ENCODE measurements at regions not wholly inside any gene's neighbourhood (a gene's known extent, or its start where the extent isn't known, plus 50 kb on each side); places are given as distances from the start of the nearest gene placed in this dataset.

DNA sequence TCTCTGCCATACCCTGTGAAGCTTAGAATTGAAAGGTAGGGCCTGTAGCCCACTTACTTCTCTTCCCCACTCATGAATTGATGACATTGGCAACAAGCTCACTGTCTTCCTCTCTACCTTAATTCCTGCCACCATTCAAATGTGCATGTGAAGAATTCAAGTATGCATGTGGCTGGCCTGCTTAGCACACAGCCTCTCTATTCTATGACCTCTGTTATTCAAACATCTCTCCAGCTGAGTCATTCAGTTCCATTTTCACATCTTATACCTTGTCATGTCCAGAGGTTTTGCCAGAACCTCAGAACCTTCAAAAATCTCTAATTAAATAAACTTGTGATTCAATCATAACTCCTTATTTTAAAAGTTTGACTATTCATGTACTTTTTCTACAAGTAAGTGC lies 114.7 kb upstream of the MAN2A1 start:
- ChIA-PET CTCF (no interaction called here), POLR2A (no interaction called here)
- Mint-ChIP-seq H3K4me1 (no peaks in the 10 kb centered on the region), H3K9me3 (ENCODE audit: low read depth) (no peaks in the 10 kb centered on the region), H3K27ac (no peak overlapping the region), H3K4me3 (no peak overlapping the region), H3K36me3 (ENCODE audit: low read depth) (no peaks in the 10 kb centered on the region), H3K27me3 (peaks cover 5% of the 10 kb centered on the region)
- DNase-seq, result no peak
- intact Hi-C loops (cut with DNase I, micrococcal nuclease), result no loop called here
- ATAC-seq, result no peak

DNA sequence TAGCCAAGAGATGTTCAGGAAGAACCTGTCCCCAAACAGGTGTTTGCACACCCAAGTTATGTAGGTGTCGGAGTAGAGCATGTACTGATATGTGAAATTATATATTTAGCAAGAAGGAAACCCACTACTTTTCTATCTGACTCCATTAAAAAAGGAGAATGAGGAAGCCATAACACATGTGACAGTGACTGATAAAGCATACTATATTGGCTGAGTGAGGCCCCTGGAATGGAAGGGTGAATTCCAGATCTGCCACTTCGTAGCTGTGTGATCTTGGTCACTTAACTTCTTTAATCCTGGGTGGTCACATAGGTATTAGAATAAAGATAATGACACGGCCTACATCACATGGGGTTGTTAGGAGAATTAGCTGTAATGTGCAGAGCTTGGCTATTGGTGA lies 116.0 kb upstream of the MAN2A1 start:
- H3K27ac Mint-ChIP-seq, result no peak overlapping the region
- peaks cover 5% of the 10 kb centered on the region for H3K27me3 Mint-ChIP-seq
- ATAC-seq (no peak), DNase-seq (no peak)
- no peaks in the 10 kb centered on the region for H3K4me1 Mint-ChIP-seq
- no peaks in the 10 kb centered on the region for H3K9me3 Mint-ChIP-seq (ENCODE audit: low read depth)
- POLR2A ChIA-PET, result no interaction called here
- CTCF ChIA-PET, result no interaction called here
- intact Hi-C loops (cut with DNase I, micrococcal nuclease), result no loop called here
- no peaks in the 10 kb centered on the region for H3K36me3 Mint-ChIP-seq (ENCODE audit: low read depth)
- H3K4me3 Mint-ChIP-seq, result no peak overlapping the region

DNA sequence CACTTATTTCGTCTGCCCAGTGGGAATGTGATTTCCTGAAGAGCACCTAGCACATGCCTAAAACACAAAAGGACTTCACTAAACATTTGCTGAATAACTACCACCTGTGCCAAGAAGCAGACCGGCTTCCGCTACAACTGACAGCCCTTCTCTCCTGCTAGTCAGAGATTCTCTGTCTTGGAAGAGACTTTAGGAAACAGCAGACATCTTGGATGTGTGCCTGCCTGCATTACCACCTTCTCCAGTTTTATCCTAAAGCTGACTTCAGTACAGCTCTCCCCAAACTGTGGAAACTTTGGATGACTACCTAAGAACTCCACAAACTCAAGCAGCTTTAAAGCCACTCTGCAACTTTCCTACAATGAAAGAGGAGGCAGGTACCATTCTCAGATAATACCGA lies 116.5 kb upstream of the MAN2A1 start:
- H3K36me3 Mint-ChIP-seq (ENCODE audit: low read depth), result no peaks in the 10 kb centered on the region
- H3K9me3 Mint-ChIP-seq (ENCODE audit: low read depth), result no peaks in the 10 kb centered on the region
- POLR2A ChIA-PET, result no interaction called here
- ATAC-seq (no peak), DNase-seq (no peak)
- intact Hi-C loops (cut with DNase I, micrococcal nuclease), result no loop called here
- no peak overlapping the region for H3K4me3 Mint-ChIP-seq
- H3K27me3 Mint-ChIP-seq, result peaks cover 3% of the 10 kb centered on the region
- H3K27ac Mint-ChIP-seq, result no peak overlapping the region
- CTCF ChIA-PET, result no interaction called here
- H3K4me1 Mint-ChIP-seq, result no peaks in the 10 kb centered on the region

DNA sequence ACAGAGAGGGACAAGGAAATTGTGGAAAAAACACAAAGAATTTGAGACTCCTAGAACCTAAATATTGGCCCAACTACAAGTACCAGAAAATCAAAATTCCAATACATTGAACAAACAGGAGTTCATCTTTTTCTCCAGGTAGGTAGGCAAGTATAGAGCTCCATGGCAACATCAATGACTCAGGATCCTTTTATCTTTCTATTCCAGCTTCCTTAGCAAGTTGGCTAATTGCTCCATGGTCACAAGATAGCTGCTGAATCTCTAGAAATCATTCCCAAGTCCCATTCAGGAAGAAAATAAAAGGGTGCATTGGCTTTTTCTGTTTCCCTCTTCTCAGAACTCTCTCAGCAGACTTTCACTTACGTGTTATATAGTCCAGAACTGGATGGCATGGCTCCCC lies 117.9 kb upstream of the MAN2A1 start:
- intact Hi-C loops (cut with DNase I, micrococcal nuclease), result no loop called here
- CTCF ChIA-PET, result no interaction called here
- no peaks in the 10 kb centered on the region for H3K36me3 Mint-ChIP-seq (ENCODE audit: low read depth)
- no peak overlapping the region for H3K4me3 Mint-ChIP-seq
- H3K4me1 Mint-ChIP-seq, result no peaks in the 10 kb centered on the region
- H3K9me3 Mint-ChIP-seq (ENCODE audit: low read depth), result no peaks in the 10 kb centered on the region
- no peak for ATAC-seq
- H3K27me3 Mint-ChIP-seq, result no peaks in the 10 kb centered on the region
- DNase-seq, result no peak
- no peak overlapping the region for H3K27ac Mint-ChIP-seq
- POLR2A ChIA-PET, result no interaction called here

DNA sequence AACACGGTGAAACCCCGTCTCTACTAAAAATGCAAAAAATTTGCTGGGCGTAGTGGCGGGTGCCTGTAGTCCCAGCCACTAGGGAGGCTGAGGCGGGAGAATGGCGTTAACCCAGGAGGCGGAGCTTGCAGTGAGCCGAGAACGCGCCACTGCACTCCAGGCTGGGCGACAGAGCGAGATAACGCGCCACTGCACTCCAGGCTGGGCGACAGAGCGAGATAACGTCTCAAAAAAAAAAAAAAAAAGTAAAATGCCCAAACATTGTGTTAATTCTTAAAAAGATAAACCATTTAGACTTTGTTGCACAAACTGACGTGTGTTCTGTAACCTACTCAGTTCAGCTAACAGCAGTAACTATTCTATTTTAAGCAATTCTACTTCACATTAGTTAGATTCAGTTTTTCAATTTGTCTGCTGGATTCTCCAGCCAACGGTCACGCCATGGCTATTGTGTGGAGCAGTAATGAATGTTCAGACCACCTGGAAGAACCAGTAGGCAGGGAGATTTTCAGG lies 119.3 kb upstream of the MAN2A1 start:
- Mint-ChIP-seq H3K9me3 (ENCODE audit: low read depth) (no peaks in the 10 kb centered on the region), H3K4me3 (no peak overlapping the region), H3K27ac (no peak overlapping the region), H3K4me1 (no peaks in the 10 kb centered on the region), H3K27me3 (no peaks in the 10 kb centered on the region), H3K36me3 (ENCODE audit: low read depth) (no peaks in the 10 kb centered on the region)
- ChIA-PET CTCF (no interaction called here), POLR2A (no interaction called here)
- ATAC-seq, result no peak
- DNase-seq, result no peak
- intact Hi-C loops (cut with DNase I, micrococcal nuclease), result no loop called here

DNA sequence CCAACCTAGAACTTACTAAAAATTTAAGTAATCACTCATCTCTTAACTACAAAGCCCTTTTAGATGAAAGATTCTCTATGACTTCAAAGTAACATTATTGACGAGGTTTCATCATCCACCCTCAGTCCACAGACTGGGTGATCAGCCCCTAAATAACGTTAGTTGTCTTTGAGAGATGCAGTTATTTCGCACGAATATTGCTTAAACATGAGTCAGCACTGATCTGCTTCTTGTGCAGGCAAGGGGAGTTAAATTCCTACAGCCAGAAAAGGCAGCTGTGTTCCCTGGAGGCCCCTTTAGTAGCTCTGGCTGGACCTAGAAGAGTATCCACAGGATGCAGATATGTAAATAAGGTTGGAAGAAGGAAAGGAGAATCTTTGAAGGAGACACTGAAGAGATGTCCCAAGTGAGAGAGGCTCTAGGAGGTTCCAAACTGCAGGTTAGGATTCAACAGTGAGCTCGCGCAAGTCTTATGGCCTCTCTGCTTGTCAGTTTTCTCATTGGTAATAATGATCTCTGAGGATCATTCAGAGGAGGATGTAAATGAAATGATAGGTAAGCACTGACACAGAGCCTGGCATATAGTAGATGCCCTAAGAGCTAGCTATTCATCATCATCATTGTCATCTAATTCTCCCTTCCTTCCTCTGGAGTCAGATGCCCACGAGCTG lies 122.2 kb upstream of the MAN2A1 start:
- no peaks in the 10 kb centered on the region for H3K9me3 Mint-ChIP-seq (ENCODE audit: low read depth)
- no peak overlapping the region for H3K27ac Mint-ChIP-seq
- H3K27me3 Mint-ChIP-seq, result no peaks in the 10 kb centered on the region
- ATAC-seq (no peak), DNase-seq (no peak)
- intact Hi-C loops (cut with DNase I, micrococcal nuclease), result no loop called here
- H3K36me3 Mint-ChIP-seq (ENCODE audit: low read depth), result no peaks in the 10 kb centered on the region
- H3K4me1 Mint-ChIP-seq, result no peaks in the 10 kb centered on the region
- no peak overlapping the region for H3K4me3 Mint-ChIP-seq
- ChIA-PET POLR2A (no interaction called here), CTCF (interaction anchor here (0.6 to 1.2 kb wide), 2 partner anchors 14 to 19 kb away, joined by 3 read pairs; no protein-coding TSS in a partner anchor)

DNA sequence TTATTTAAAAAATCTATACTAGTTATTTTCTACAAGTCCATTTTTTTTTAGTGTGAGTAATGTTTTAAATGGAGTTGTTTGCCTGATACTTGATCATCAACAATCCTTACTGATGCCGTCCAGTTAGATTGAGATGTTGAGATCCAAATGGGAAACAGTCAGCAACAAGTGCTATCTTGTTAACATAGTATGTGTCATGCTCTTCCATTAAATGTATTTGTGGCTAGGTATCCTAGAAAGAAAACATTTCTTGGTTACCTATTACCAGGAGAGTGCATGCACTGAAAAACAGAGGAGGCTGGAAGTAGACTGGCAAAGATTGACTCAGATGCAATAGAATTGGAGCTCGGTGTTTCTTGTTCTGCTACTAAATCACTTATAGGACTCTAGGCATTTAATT lies 123.4 kb upstream of the MAN2A1 start:
- no peaks in the 10 kb centered on the region for H3K9me3 Mint-ChIP-seq (ENCODE audit: low read depth)
- ChIA-PET CTCF (interaction anchor here (0.7 to 1.2 kb wide), 2 partner anchors 18 to 37 kb away, joined by 3 to 4 read pairs; no protein-coding TSS in a partner anchor), POLR2A (no interaction called here)
- no peak overlapping the region for H3K4me3 Mint-ChIP-seq
- H3K27ac Mint-ChIP-seq, result no peak overlapping the region
- DNase-seq (no peak), ATAC-seq (no peak)
- no peaks in the 10 kb centered on the region for H3K27me3 Mint-ChIP-seq
- H3K4me1 Mint-ChIP-seq, result no peaks in the 10 kb centered on the region
- no peaks in the 10 kb centered on the region for H3K36me3 Mint-ChIP-seq (ENCODE audit: low read depth)
- intact Hi-C loops (cut with DNase I, micrococcal nuclease), result no loop called here

DNA sequence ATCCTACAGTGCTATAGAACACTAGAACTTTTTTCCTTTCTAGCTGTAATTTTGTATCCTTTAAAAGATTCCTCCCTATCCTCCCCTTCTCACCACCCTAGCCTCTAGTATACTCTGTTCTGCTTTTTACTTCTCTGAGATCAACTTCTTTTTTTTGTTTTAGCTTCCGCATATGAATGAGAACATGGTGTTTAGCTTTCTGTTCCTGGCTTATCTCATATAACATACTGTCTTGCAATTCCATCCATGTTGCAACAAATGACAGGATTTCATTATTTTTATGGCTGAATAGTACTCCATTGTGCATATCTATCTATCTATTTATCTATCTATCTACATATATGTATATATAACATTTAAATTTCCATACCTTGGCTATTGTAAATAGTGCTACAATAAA lies 126.0 kb upstream of the MAN2A1 start:
- Mint-ChIP-seq H3K4me3 (no peak overlapping the region), H3K4me1 (peaks cover 4% of the 10 kb centered on the region), H3K27me3 (no peaks in the 10 kb centered on the region), H3K9me3 (ENCODE audit: low read depth) (no peaks in the 10 kb centered on the region), H3K27ac (no peak overlapping the region), H3K36me3 (ENCODE audit: low read depth) (no peaks in the 10 kb centered on the region)
- POLR2A ChIA-PET, result no interaction called here
- intact Hi-C loops (cut with DNase I, micrococcal nuclease), result no loop called here
- CTCF ChIA-PET, result no interaction called here
- no peak for DNase-seq
- no peak for ATAC-seq

DNA sequence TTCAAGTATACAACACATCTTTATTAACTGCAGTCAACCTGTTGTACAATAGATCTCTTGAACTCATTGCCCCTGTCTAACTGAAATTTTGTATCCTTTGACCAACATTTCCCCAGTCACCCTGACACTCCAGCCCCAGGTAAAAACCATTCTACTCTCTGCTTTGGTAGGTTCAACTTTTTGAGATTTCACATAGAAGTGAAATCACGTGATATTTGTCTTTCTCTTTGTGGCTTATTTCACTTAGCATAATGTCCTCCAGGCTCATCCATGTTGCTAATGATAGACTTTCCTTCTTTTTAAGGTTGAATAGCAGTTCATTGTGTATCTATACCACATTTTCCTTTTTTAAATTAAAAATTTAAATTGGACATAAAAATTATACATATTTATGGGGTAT lies 126.5 kb upstream of the MAN2A1 start:
- H3K4me1 Mint-ChIP-seq, result peaks cover 9% of the 10 kb centered on the region
- H3K9me3 Mint-ChIP-seq (ENCODE audit: low read depth), result no peaks in the 10 kb centered on the region
- ATAC-seq (no peak), DNase-seq (no peak)
- H3K4me3 Mint-ChIP-seq, result no peak overlapping the region
- no peak overlapping the region for H3K27ac Mint-ChIP-seq
- intact Hi-C loops (cut with DNase I, micrococcal nuclease), result no loop called here
- no peaks in the 10 kb centered on the region for H3K27me3 Mint-ChIP-seq
- ChIA-PET POLR2A (no interaction called here), CTCF (no interaction called here)
- H3K36me3 Mint-ChIP-seq (ENCODE audit: low read depth), result no peaks in the 10 kb centered on the region

DNA sequence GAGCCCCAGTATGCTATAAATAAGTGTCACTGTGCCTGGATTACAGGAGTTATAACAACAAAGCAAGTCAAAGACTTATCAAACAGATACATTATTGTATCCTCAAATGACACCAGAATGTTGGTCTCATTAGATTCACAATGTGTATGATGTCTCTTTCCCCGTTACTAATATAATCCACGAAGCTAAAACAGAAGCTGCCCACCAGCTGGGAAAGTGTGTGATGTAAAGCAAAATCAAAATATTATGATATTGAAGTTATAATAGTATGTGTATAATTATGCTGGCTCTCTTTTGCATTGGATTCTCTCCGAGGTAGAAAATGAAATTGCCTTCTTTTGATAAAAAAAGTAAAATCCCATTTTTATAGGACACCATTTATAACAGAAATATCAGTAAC lies 127.3 kb upstream of the MAN2A1 start:
- Mint-ChIP-seq H3K36me3 (ENCODE audit: low read depth) (no peaks in the 10 kb centered on the region), H3K27ac (no peak overlapping the region), H3K4me3 (no peak overlapping the region), H3K27me3 (no peaks in the 10 kb centered on the region), H3K4me1 (peaks cover 11% of the 10 kb centered on the region), H3K9me3 (ENCODE audit: low read depth) (no peaks in the 10 kb centered on the region)
- intact Hi-C loops (cut with DNase I, micrococcal nuclease), result no loop called here
- ChIA-PET POLR2A (no interaction called here), CTCF (no interaction called here)
- no peak for DNase-seq
- ATAC-seq, result no peak

DNA sequence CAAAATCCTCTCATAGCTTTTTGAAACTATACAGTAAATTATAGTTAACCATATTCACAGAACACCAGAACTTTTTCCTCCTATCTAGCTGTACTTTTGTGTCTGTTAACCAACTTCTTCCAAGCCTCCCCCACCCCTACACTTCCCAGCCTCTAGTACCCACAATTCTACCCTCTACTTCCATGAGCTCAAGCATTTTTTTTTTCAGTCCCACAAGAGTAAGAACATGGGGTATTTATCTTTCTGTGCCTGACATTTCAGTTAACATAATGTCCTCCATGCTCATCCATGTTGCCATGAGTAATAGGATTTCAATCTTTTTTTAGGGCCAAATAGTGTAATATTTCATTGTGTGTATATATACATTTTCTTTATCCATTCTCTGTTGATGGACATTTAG lies 128.3 kb upstream of the MAN2A1 start:
- DNase-seq (no peak), ATAC-seq (no peak)
- H3K27ac Mint-ChIP-seq, result no peak overlapping the region
- intact Hi-C loops (cut with DNase I, micrococcal nuclease), result no loop called here
- H3K4me1 Mint-ChIP-seq, result peaks cover 11% of the 10 kb centered on the region
- POLR2A ChIA-PET, result no interaction called here
- no peaks in the 10 kb centered on the region for H3K9me3 Mint-ChIP-seq (ENCODE audit: low read depth)
- no peaks in the 10 kb centered on the region for H3K27me3 Mint-ChIP-seq
- H3K36me3 Mint-ChIP-seq (ENCODE audit: low read depth), result no peaks in the 10 kb centered on the region
- CTCF ChIA-PET, result interaction anchor here (1.7 kb wide), 1 partner anchor 11 kb away, joined by 3 read pairs; no protein-coding TSS in a partner anchor
- no peak overlapping the region for H3K4me3 Mint-ChIP-seq

DNA sequence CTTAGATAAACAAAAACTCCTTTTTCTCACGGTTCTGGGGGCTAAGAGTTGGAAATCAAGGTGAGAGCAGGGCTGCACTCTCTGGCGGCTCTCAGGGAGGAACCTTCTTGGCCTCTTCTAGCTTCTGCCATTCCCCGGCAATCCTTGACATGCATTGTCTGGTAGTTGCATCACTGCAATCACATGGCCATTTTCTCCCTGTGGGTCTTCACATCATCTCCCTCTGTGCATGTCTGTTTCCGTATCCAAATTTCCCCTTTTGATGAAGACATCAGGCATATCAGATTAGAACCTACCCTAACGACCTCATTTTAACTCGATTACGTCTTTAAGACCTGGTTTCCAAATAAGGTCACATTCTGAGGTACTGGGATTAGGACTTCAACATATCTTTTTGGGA lies 129.2 kb upstream of the MAN2A1 start:
- no peaks in the 10 kb centered on the region for H3K9me3 Mint-ChIP-seq (ENCODE audit: low read depth)
- POLR2A ChIA-PET, result no interaction called here
- ATAC-seq, result no peak
- H3K36me3 Mint-ChIP-seq (ENCODE audit: low read depth), result no peaks in the 10 kb centered on the region
- no peaks in the 10 kb centered on the region for H3K27me3 Mint-ChIP-seq
- CTCF ChIA-PET, result interaction anchor here (1.7 kb wide), 1 partner anchor 10 kb away, joined by 3 read pairs; no protein-coding TSS in a partner anchor
- H3K4me1 Mint-ChIP-seq, result peaks cover 11% of the 10 kb centered on the region
- H3K27ac Mint-ChIP-seq, result no peak overlapping the region
- no peak for DNase-seq
- intact Hi-C loops (cut with DNase I, micrococcal nuclease), result no loop called here
- no peak overlapping the region for H3K4me3 Mint-ChIP-seq

DNA sequence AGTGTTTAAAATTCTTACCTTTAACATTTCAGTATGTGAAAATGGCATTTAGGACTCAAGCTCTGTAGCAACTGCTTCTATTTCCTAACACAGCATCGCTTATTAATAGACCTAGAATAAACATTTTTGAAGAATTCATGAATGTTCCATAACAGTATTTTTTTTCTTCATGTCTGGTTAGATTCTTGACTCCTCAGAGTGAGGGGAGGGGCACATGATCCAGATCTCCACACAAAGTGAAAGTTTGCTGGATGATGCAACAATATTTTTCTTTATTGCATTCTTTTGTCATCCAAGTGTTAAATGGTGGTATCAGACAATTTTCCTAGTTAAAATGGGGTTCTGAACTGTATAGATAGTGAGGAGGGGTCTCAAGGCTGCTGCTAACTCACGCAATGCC lies 130.8 kb upstream of the MAN2A1 start:
- Mint-ChIP-seq H3K9me3 (ENCODE audit: low read depth) (no peaks in the 10 kb centered on the region), H3K36me3 (ENCODE audit: low read depth) (no peaks in the 10 kb centered on the region), H3K27me3 (no peaks in the 10 kb centered on the region), H3K27ac (no peak overlapping the region), H3K4me1 (peaks cover 11% of the 10 kb centered on the region), H3K4me3 (no peak overlapping the region)
- POLR2A ChIA-PET, result no interaction called here
- CTCF ChIA-PET, result interaction anchor here (0.6 kb wide), 2 partner anchors 63 to 889 kb away, joined by 3 read pairs; no protein-coding TSS in a partner anchor
- no peak for ATAC-seq
- DNase-seq, result no peak
- intact Hi-C loops (cut with DNase I, micrococcal nuclease), result no loop called here

Measured in activated CD4-positive, alpha-beta T cell treated with anti-CD3 and anti-CD28 coated beads for 36 hours (primary cell).